ENCODE measurements at regions not wholly inside any gene's neighbourhood (a gene's known extent, or its start where the extent isn't known, plus 50 kb on each side); places are given as distances from the start of the nearest gene placed in this dataset.

- TF ChIP-seq, protein P1, sequence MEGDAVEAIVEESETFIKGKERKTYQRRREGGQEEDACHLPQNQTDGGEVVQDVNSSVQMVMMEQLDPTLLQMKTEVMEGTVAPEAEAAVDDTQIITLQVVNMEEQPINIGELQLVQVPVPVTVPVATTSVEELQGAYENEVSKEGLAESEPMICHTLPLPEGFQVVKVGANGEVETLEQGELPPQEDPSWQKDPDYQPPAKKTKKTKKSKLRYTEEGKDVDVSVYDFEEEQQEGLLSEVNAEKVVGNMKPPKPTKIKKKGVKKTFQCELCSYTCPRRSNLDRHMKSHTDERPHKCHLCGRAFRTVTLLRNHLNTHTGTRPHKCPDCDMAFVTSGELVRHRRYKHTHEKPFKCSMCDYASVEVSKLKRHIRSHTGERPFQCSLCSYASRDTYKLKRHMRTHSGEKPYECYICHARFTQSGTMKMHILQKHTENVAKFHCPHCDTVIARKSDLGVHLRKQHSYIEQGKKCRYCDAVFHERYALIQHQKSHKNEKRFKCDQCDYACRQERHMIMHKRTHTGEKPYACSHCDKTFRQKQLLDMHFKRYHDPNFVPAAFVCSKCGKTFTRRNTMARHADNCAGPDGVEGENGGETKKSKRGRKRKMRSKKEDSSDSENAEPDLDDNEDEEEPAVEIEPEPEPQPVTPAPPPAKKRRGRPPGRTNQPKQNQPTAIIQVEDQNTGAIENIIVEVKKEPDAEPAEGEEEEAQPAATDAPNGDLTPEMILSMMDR (IDR thresholded peaks at IDR 0.05) = no peak
- TF ChIP-seq POLR2A (IDR thresholded peaks at IDR 0.05) (no peak), POLR2AphosphoS5 (IDR thresholded peaks at IDR 0.05; ENCODE audit: insufficient read depth in 1 of 2, low read depth in 1 of 2) (no peak)
These were observed 134.1 kb upstream of the PLEKHG7 start for GRCh38 chr12:92568691-92569090.
